ENCODE measurements at regions not wholly inside any gene's neighbourhood (a gene's known extent, or its start where the extent isn't known, plus 50 kb on each side); places are given as distances from the start of the nearest gene placed in this dataset.

GRCh38 chr2:184308706-184309105 is 289.6 kb upstream of the ZNF804A start:
- H3K4me3 ChIP-seq, result no peak overlapping the region
- no peak overlapping the region for H3K27ac ChIP-seq (replicated peaks in 1 of 4)
- DNase-seq (ENCODE audit: extremely low spot score), result no peak
- H3K27me3 ChIP-seq, result no peaks in the 10 kb centered on the region
- TF ChIP-seq EP300 (IDR thresholded peaks at IDR 0.05) (no peak), CTCF (IDR thresholded peaks at IDR 0.05) (no peak), POLR2A (IDR thresholded peaks at IDR 0.05; ENCODE audit: low read depth) (no peak), POLR2AphosphoS5 (IDR thresholded peaks at IDR 0.05) (no peak)
- intact Hi-C loops (cut with DNase I), result no loop called here
- no peaks in the 10 kb centered on the region for H3K36me3 ChIP-seq
- no peaks in the 10 kb centered on the region for H3K9me3 ChIP-seq
- WGBS, result 89% methylated on average over 1 of the region's 1 CpG
- H3K4me1 ChIP-seq, result no peaks in the 10 kb centered on the region

GRCh38 chr2:184312970-184313369 is 285.4 kb upstream of the ZNF804A start:
- H3K27ac ChIP-seq (replicated peaks in 1 of 4), result no peak overlapping the region
- no peaks in the 10 kb centered on the region for H3K4me1 ChIP-seq
- TF ChIP-seq EP300 (IDR thresholded peaks at IDR 0.05), result no peak
- no peak for TF ChIP-seq POLR2AphosphoS5 (IDR thresholded peaks at IDR 0.05)
- no peak for TF ChIP-seq CTCF (IDR thresholded peaks at IDR 0.05)
- no peak for TF ChIP-seq POLR2A (IDR thresholded peaks at IDR 0.05; ENCODE audit: low read depth)
- intact Hi-C loops (cut with DNase I), result no loop called here
- H3K36me3 ChIP-seq, result no peaks in the 10 kb centered on the region
- H3K27me3 ChIP-seq, result no peaks in the 10 kb centered on the region
- no peaks in the 10 kb centered on the region for H3K9me3 ChIP-seq
- no peak overlapping the region for H3K4me3 ChIP-seq
- DNase-seq (ENCODE audit: extremely low spot score), result no peak
- WGBS, result 83% methylated on average over 7 of the region's 7 CpGs

- intact Hi-C loops (cut with DNase I), result no loop called here
These were observed 283.5 kb upstream of the ZNF804A start for GRCh38 chr2:184314829-184315228.

GRCh38 chr2:184316921-184317320 is 281.4 kb upstream of the ZNF804A start:
- intact Hi-C loops (cut with DNase I), result no loop called here

More at GRCh38 chr2:184314829-184315228, 283.5 kb upstream of the ZNF804A start:
- H3K9me3 ChIP-seq, result no peaks in the 10 kb centered on the region
- no peak for DNase-seq (ENCODE audit: extremely low spot score)
- no peaks in the 10 kb centered on the region for H3K4me1 ChIP-seq
- TF ChIP-seq POLR2AphosphoS5 (IDR thresholded peaks at IDR 0.05) (no peak), EP300 (IDR thresholded peaks at IDR 0.05) (no peak), CTCF (IDR thresholded peaks at IDR 0.05) (no peak), POLR2A (IDR thresholded peaks at IDR 0.05; ENCODE audit: low read depth) (no peak)
- H3K4me3 ChIP-seq, result no peak overlapping the region
- no peak overlapping the region for H3K27ac ChIP-seq (replicated peaks in 1 of 4)
- H3K36me3 ChIP-seq, result no peaks in the 10 kb centered on the region
- 73% methylated on average over 2 of the region's 2 CpGs for WGBS
- no peaks in the 10 kb centered on the region for H3K27me3 ChIP-seq

More at GRCh38 chr2:184316921-184317320, 281.4 kb upstream of the ZNF804A start:
- TF ChIP-seq POLR2AphosphoS5 (IDR thresholded peaks at IDR 0.05) (no peak), EP300 (IDR thresholded peaks at IDR 0.05) (no peak), POLR2A (IDR thresholded peaks at IDR 0.05; ENCODE audit: low read depth) (no peak), CTCF (IDR thresholded peaks at IDR 0.05) (no peak)
- H3K27me3 ChIP-seq, result no peaks in the 10 kb centered on the region
- H3K36me3 ChIP-seq, result no peaks in the 10 kb centered on the region
- WGBS, result 77% methylated on average over 2 of the region's 2 CpGs
- no peaks in the 10 kb centered on the region for H3K9me3 ChIP-seq
- no peak overlapping the region for H3K4me3 ChIP-seq
- DNase-seq (ENCODE audit: extremely low spot score), result no peak
- H3K4me1 ChIP-seq, result no peaks in the 10 kb centered on the region
- H3K27ac ChIP-seq (replicated peaks in 1 of 4), result no peak overlapping the region

All from esophagus muscularis mucosa (tissue), 4 donors.